Renal pelvis (tissue), 1 donor: ENCODE measurements at regions not wholly inside any gene's neighbourhood (a gene's known extent, or its start where the extent isn't known, plus 50 kb on each side); places are given as distances from the start of the nearest gene placed in this dataset.
"Not testable (repeated sequence)": the region's sequence is repeated elsewhere in the genome, so short reads cannot be mapped to it uniquely, and the experiment has no call there.

Experiments
- DNase-seq: peaks from one replicate; pipeline ENCODE4 v3.0.0-alpha.2; 2013

GRCh38 chr6:134787261-134787877 is 162.5 kb downstream of the ALDH8A1 start:
- no peak for DNase-seq

- DNase-seq = no peak
Observed at GRCh38 chr6:134784336-134784735, 165.6 kb downstream of the ALDH8A1 start.

GRCh38 chr6:134778431-134778830 is 171.5 kb downstream of the ALDH8A1 start:
- no peak for DNase-seq

GRCh38 chr6:134774201-134774638 is 175.7 kb downstream of the ALDH8A1 start:
- DNase-seq = peak; percentile 65

- DNase-seq = no peak
Observed at GRCh38 chr6:134772671-134773360, 177.1 kb downstream of the ALDH8A1 start.

GRCh38 chr6:134768931-134769330 is 181.0 kb downstream of the ALDH8A1 start:
- no peak for DNase-seq

- no peak for DNase-seq
Observed at GRCh38 chr6:134766497-134766896, 183.4 kb downstream of the ALDH8A1 start.

- no peak for DNase-seq
Observed at GRCh38 chr6:134764741-134765140, 185.2 kb downstream of the ALDH8A1 start.

- not testable (repeated sequence) for DNase-seq
Observed at GRCh38 chr6:134763575-134763974, 186.3 kb downstream of the ALDH8A1 start.

- DNase-seq = no peak
Observed at GRCh38 chr6:134758621-134759020, 191.3 kb downstream of the ALDH8A1 start.

- peak; percentile 45 for DNase-seq
Observed at GRCh38 chr6:134757911-134758361, 192.0 kb downstream of the ALDH8A1 start.

GRCh38 chr6:134756374-134757025 is 193.4 kb downstream of the ALDH8A1 start:
- DNase-seq = no peak

- DNase-seq = no peak
Observed at GRCh38 chr6:134754013-134754690, 195.7 kb downstream of the ALDH8A1 start.

GRCh38 chr6:134753001-134753400 is 196.9 kb downstream of the ALDH8A1 start:
- peak; percentile 40 for DNase-seq

- no peak for DNase-seq
Observed at GRCh38 chr6:134752445-134752844, 197.5 kb downstream of the ALDH8A1 start.

- DNase-seq = no peak
Observed at GRCh38 chr6:134750669-134751068, 199.2 kb downstream of the ALDH8A1 start.

- DNase-seq = no peak
Observed at GRCh38 chr6:134748484-134748883, 201.4 kb downstream of the ALDH8A1 start.

- DNase-seq = not testable (repeated sequence)
Observed at GRCh38 chr6:134747197-134747596, 202.7 kb downstream of the ALDH8A1 start.

GRCh38 chr6:134746140-134746539 is 203.8 kb downstream of the ALDH8A1 start:
- DNase-seq = no peak

GRCh38 chr6:134745192-134745591 is 204.7 kb downstream of the ALDH8A1 start:
- DNase-seq = not testable (repeated sequence)

GRCh38 chr6:134744301-134744700 is 205.6 kb downstream of the ALDH8A1 start:
- DNase-seq = no peak

GRCh38 chr6:134741200-134741536 is 208.7 kb downstream of the ALDH8A1 start:
- no peak for DNase-seq
